ENCODE measurements at regions not wholly inside any gene's neighbourhood (a gene's known extent, or its start where the extent isn't known, plus 50 kb on each side); places are given as distances from the start of the nearest gene placed in this dataset.

- no peak for TF ChIP-seq CTCF (conservative IDR thresholded peaks at IDR 0.05; ENCODE audit: low read depth, low read length)
- H3K4me3 ChIP-seq (ENCODE audit: low read length) = no peak overlapping the region
- no peak for DNase-seq (ENCODE audit: low read depth)
Measured at GRCh38 chr13:105641121-105641520, 894.3 kb downstream of the EFNB2 start.

GRCh38 chr13:105638426-105638825 lies 897.0 kb downstream of the EFNB2 start:
- no peak for TF ChIP-seq CTCF (conservative IDR thresholded peaks at IDR 0.05; ENCODE audit: low read depth, low read length)
- no peak for DNase-seq (ENCODE audit: low read depth)
- no peak overlapping the region for H3K4me3 ChIP-seq (ENCODE audit: low read length)

GRCh38 chr13:105634059-105634458 lies 901.4 kb downstream of the EFNB2 start:
- DNase-seq (ENCODE audit: low read depth) = no peak
- no peak overlapping the region for H3K4me3 ChIP-seq (ENCODE audit: low read length)
- TF ChIP-seq CTCF (conservative IDR thresholded peaks at IDR 0.05; ENCODE audit: low read depth, low read length) = no peak

- no peak overlapping the region for H3K4me3 ChIP-seq (ENCODE audit: low read length)
- no peak for TF ChIP-seq CTCF (conservative IDR thresholded peaks at IDR 0.05; ENCODE audit: low read depth, low read length)
- DNase-seq (ENCODE audit: low read depth) = no peak
Measured at GRCh38 chr13:105630431-105630830, 905.0 kb downstream of the EFNB2 start.

- H3K4me3 ChIP-seq (ENCODE audit: low read length) = no peak overlapping the region
- TF ChIP-seq CTCF (conservative IDR thresholded peaks at IDR 0.05; ENCODE audit: low read depth, low read length) = no peak
Measured at GRCh38 chr13:105627270-105627669, 908.2 kb downstream of the EFNB2 start.

GRCh38 chr13:105625691-105626090 lies 909.8 kb downstream of the EFNB2 start:
- no peak for DNase-seq (ENCODE audit: low read depth)
- TF ChIP-seq CTCF (conservative IDR thresholded peaks at IDR 0.05; ENCODE audit: low read depth, low read length) = no peak
- H3K4me3 ChIP-seq (ENCODE audit: low read length) = no peak overlapping the region

More at GRCh38 chr13:105627270-105627669, 908.2 kb downstream of the EFNB2 start:
- DNase-seq (ENCODE audit: low read depth) = no peak

GRCh38 chr13:105616333-105617075 lies 919.0 kb downstream of the EFNB2 start:
- no peak for TF ChIP-seq CTCF (conservative IDR thresholded peaks at IDR 0.05; ENCODE audit: low read depth, low read length)

More at GRCh38 chr13:105616333-105617075, 919.0 kb downstream of the EFNB2 start:
- H3K4me3 ChIP-seq (ENCODE audit: low read length) = no peak overlapping the region
- DNase-seq (ENCODE audit: low read depth) = no peak

All from retinal pigment epithelial cell (primary cell).